HG02642 (cell line): ENCODE measurements at regions not wholly inside any gene's neighbourhood (a gene's known extent, or its start where the extent isn't known, plus 50 kb on each side); places are given as distances from the start of the nearest gene placed in this dataset.

Experiments
- ATAC-seq: cut with Tn5 transposase; IDR thresholded peaks from one replicate; pipeline ENCODE4 v1.9.1; 2021; ENCODE audit warnings: mild to moderate bottlenecking; ENCODE audit not compliant: unreplicated experiment, poor library complexity

GRCh38 chr18:47758000-47758399 lies 172.5 kb downstream of the SMAD2 start:
- no peak for ATAC-seq

GRCh38 chr18:47756364-47757016 lies 174.0 kb downstream of the SMAD2 start:
- peak; percentile 50 for ATAC-seq

- no peak for ATAC-seq
Measured at GRCh38 chr18:47755102-47755456, 175.4 kb downstream of the SMAD2 start.

GRCh38 chr18:47754311-47755101 lies 176.0 kb downstream of the SMAD2 start:
- no peak for ATAC-seq

GRCh38 chr18:47752796-47753645 lies 177.4 kb downstream of the SMAD2 start:
- ATAC-seq = no peak

- no peak for ATAC-seq
Measured at GRCh38 chr18:47750889-47751423, 179.5 kb downstream of the SMAD2 start.

- no peak for ATAC-seq
Measured at GRCh38 chr18:47749600-47749973, 180.9 kb downstream of the SMAD2 start.

GRCh38 chr18:47748847-47749599 lies 181.4 kb downstream of the SMAD2 start:
- ATAC-seq = peak; percentile 94

- no peak for ATAC-seq
Measured at GRCh38 chr18:47748093-47748796, 182.2 kb downstream of the SMAD2 start.

GRCh38 chr18:47747260-47747795 lies 183.1 kb downstream of the SMAD2 start:
- no peak for ATAC-seq

GRCh38 chr18:47746615-47747014 lies 183.8 kb downstream of the SMAD2 start:
- no peak for ATAC-seq

GRCh38 chr18:47745227-47745626 lies 185.2 kb downstream of the SMAD2 start:
- no peak for ATAC-seq

GRCh38 chr18:47737956-47738355 lies 192.5 kb downstream of the SMAD2 start:
- no peak for ATAC-seq

GRCh38 chr18:47737198-47737830 lies 193.1 kb downstream of the SMAD2 start:
- no peak for ATAC-seq

- no peak for ATAC-seq
Measured at GRCh38 chr18:47736376-47737140, 193.9 kb downstream of the SMAD2 start.

GRCh38 chr18:47735041-47735702 lies 195.3 kb downstream of the SMAD2 start:
- ATAC-seq = no peak

GRCh38 chr18:47731276-47731675 lies 199.2 kb downstream of the SMAD2 start:
- ATAC-seq = no peak

- no peak for ATAC-seq
Measured at GRCh38 chr18:47730795-47731194, 199.7 kb downstream of the SMAD2 start.
